ENCODE measurements at regions not wholly inside any gene's neighbourhood (a gene's known extent, or its start where the extent isn't known, plus 50 kb on each side); places are given as distances from the start of the nearest gene placed in this dataset.
"Not testable (repeated sequence)": the region's sequence is repeated elsewhere in the genome, so short reads cannot be mapped to it uniquely, and the experiment has no call there.

DNA sequence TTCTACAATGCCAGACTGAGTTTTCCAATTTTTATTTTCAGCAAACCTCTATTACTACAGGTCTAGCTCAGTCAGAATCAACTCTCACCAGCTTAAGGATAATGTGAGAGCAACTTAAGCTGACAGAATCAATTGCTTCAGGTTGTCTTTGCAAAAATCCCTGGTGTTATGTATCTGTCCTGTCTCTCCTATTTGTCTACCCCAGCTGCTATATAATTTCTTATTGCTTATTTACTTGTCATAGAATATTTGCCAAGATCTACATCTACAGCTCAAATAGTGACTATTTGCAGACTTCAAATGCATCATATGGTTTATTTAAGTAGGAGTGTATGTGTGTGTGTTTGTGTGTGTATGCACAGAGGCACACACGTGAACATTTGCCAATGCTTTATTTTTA lies 54.1 kb downstream of the FOXG1 start:
- TF ChIP-seq POLR2A (IDR thresholded peaks at IDR 0.05) = no peak
- TF ChIP-seq, protein P1, sequence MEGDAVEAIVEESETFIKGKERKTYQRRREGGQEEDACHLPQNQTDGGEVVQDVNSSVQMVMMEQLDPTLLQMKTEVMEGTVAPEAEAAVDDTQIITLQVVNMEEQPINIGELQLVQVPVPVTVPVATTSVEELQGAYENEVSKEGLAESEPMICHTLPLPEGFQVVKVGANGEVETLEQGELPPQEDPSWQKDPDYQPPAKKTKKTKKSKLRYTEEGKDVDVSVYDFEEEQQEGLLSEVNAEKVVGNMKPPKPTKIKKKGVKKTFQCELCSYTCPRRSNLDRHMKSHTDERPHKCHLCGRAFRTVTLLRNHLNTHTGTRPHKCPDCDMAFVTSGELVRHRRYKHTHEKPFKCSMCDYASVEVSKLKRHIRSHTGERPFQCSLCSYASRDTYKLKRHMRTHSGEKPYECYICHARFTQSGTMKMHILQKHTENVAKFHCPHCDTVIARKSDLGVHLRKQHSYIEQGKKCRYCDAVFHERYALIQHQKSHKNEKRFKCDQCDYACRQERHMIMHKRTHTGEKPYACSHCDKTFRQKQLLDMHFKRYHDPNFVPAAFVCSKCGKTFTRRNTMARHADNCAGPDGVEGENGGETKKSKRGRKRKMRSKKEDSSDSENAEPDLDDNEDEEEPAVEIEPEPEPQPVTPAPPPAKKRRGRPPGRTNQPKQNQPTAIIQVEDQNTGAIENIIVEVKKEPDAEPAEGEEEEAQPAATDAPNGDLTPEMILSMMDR (IDR thresholded peaks at IDR 0.05) = no peak
- H3K27ac ChIP-seq = no peak overlapping the region
- no peak for DNase-seq (ENCODE audit: low spot score)
- no peaks in the 10 kb centered on the region for H3K4me1 ChIP-seq (replicated peaks)
- no peaks in the 10 kb centered on the region for H3K36me3 ChIP-seq
- H3K4me3 ChIP-seq = no peak overlapping the region
- no peaks in the 10 kb centered on the region for H3K9me3 ChIP-seq
- intact Hi-C loops (cut with DNase I) = no loop called here
- WGBS = 52% methylated on average over 1 of the region's 1 CpG
- no peaks in the 10 kb centered on the region for H3K27me3 ChIP-seq (replicated peaks; ENCODE audit: insufficient read depth)

DNA sequence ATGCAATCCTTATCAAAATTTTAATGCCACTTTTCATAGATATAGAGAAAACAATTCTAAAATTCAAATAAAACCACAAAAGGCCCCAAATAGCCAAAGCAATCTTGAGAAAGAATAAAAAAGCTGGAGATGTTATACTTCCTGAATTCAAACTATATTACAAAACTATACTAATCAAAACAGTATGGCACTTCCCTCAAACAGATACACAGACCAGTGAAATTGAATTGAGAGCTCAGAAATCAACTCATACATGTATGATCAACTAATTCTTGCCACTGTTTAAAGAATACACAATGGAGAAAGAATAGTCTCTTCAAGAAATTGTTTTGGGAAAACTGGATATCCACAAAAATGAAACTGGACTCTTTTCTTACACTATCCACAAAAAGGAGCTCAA lies 55.4 kb downstream of the FOXG1 start:
- Histone ChIP-seq H3K4me1 (replicated peaks) (no peaks in the 10 kb centered on the region), H3K9me3 (no peaks in the 10 kb centered on the region), H3K36me3 (no peaks in the 10 kb centered on the region), H3K4me3 (no peak overlapping the region), H3K27ac (no peak overlapping the region), H3K27me3 (replicated peaks; ENCODE audit: insufficient read depth) (no peaks in the 10 kb centered on the region)
- TF ChIP-seq POLR2A (IDR thresholded peaks at IDR 0.05) (no peak), POLR2AphosphoS5 (IDR thresholded peaks at IDR 0.05) (no peak)
- TF ChIP-seq, protein P1 (IDR thresholded peaks at IDR 0.05) = no peak
- no peak for DNase-seq (ENCODE audit: low spot score)
- intact Hi-C loops (cut with DNase I) = no loop called here

DNA sequence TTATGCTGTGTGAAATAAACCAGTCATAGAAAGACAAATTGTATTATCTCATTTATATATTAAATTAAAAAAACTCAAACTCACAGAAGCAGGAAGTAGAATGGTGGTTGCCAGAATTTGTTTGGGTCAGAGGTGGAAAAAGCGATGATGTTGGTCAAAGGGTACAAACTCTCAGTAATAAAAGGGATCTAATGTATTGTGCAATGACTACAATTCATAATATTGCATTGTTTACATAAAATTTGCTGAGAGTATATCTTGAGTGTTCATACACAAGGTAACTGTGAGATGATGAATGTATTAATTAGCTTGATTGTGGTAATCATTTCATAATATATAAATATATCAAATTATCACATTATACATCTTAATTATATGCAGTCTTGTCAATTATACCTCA lies 56.7 kb downstream of the FOXG1 start:
- Histone ChIP-seq H3K27ac (no peak overlapping the region), H3K27me3 (replicated peaks; ENCODE audit: insufficient read depth) (no peaks in the 10 kb centered on the region), H3K36me3 (no peaks in the 10 kb centered on the region), H3K4me1 (replicated peaks) (no peaks in the 10 kb centered on the region), H3K4me3 (no peak overlapping the region), H3K9me3 (no peaks in the 10 kb centered on the region)
- TF ChIP-seq POLR2AphosphoS5 (IDR thresholded peaks at IDR 0.05) (no peak), POLR2A (IDR thresholded peaks at IDR 0.05) (no peak)
- TF ChIP-seq, protein P1 (IDR thresholded peaks at IDR 0.05) = no peak
- WGBS = 100% methylated on average over 1 of the region's 1 CpG
- DNase-seq (ENCODE audit: low spot score) = no peak
- intact Hi-C loops (cut with DNase I) = no loop called here

DNA sequence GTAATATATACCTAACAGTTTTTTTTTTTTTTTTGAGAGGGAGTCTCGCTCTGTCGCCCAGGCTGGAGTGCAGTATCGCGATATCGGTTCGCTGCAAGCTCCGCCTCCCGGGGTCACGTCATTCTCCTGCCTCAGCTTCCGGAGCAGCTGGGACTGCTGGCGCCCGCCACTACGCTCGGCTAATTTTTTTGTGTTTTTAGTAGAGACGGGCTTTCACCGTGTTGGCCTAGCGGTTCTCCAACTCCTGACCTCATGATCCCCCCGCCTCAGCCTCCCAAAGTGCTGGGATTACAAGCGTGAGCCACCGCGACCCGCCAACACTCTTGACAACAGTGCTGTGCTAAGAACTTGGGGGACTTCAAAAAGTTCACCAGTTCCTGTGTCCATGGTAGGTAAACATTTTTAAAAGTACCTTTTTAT lies 63.5 kb downstream of the FOXG1 start:
- 97% methylated on average over 22 of the region's 22 CpGs for WGBS
- H3K27me3 ChIP-seq (replicated peaks; ENCODE audit: insufficient read depth) = no peaks in the 10 kb centered on the region
- intact Hi-C loops (cut with DNase I) = no loop called here
- no peaks in the 10 kb centered on the region for H3K4me1 ChIP-seq (replicated peaks)
- no peaks in the 10 kb centered on the region for H3K9me3 ChIP-seq
- no peak overlapping the region for H3K27ac ChIP-seq
- DNase-seq (ENCODE audit: low spot score) = no peak
- no peaks in the 10 kb centered on the region for H3K36me3 ChIP-seq
- TF ChIP-seq, protein P1 (IDR thresholded peaks at IDR 0.05) = no peak
- no peak for TF ChIP-seq POLR2A (IDR thresholded peaks at IDR 0.05)
- no peak for TF ChIP-seq POLR2AphosphoS5 (IDR thresholded peaks at IDR 0.05)
- H3K4me3 ChIP-seq = no peak overlapping the region

DNA sequence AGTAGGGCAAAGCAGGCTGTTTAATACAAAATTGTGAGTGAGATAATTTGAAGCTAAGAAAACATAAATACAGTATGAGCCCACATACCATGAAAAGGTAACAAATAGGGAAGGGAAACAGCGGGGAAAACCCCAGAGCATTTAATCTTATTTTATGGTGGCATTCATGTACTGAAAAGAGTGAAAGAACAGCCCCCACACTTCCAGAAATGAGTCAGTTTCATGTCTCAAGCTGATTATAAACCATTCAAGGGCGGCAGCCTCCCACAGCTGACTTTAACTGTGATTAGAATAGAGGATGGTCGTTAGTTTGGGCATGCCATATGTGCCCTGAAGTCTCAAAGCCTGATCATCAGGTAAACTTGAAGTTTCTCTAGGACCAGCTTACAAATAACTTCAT lies 64.5 kb downstream of the FOXG1 start:
- H3K4me3 ChIP-seq = no peak overlapping the region
- no peak for DNase-seq (ENCODE audit: low spot score)
- no peaks in the 10 kb centered on the region for H3K27me3 ChIP-seq (replicated peaks; ENCODE audit: insufficient read depth)
- intact Hi-C loops (cut with DNase I) = no loop called here
- H3K4me1 ChIP-seq (replicated peaks) = no peaks in the 10 kb centered on the region
- no peaks in the 10 kb centered on the region for H3K36me3 ChIP-seq
- TF ChIP-seq POLR2AphosphoS5 (IDR thresholded peaks at IDR 0.05) (no peak), POLR2A (IDR thresholded peaks at IDR 0.05) (no peak)
- TF ChIP-seq, protein P1 (IDR thresholded peaks at IDR 0.05) = no peak
- WGBS = 39% methylated on average over 3 of the region's 3 CpGs
- no peak overlapping the region for H3K27ac ChIP-seq
- no peaks in the 10 kb centered on the region for H3K9me3 ChIP-seq

DNA sequence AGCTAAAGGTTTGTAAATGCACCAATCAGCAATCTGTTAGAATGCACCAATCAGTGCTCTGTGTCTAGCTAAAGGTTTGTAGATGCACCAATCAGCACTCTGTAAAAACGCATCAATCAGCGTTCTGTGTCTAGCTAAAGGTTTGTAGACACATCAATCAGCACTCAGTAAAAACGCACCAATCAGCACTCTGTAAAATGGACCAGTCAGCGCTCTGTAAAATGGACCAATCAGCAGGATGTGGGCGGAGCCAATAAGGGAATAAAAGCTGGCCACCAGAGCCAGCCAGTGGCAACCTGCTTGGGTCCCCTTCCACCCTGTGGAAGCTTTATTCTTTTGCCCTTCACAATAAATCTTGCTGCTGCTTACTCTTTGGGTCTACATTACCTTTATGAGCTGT lies 76.0 kb downstream of the FOXG1 start:
- H3K4me3 ChIP-seq; H3K36me3 ChIP-seq; DNase-seq (ENCODE audit: low spot score); intact Hi-C loops (cut with DNase I); H3K27ac ChIP-seq; H3K9me3 ChIP-seq; H3K4me1 ChIP-seq (replicated peaks); H3K27me3 ChIP-seq (replicated peaks; ENCODE audit: insufficient read depth): not testable (repeated sequence)
- WGBS = 85% methylated on average over 5 of the region's 5 CpGs
